DMS153 (cell line): ENCODE measurements at regions not wholly inside any gene's neighbourhood (a gene's known extent, or its start where the extent isn't known, plus 50 kb on each side); places are given as distances from the start of the nearest gene placed in this dataset.

ENCODE experiments used
- DNase-seq: peaks from one replicate; lab custom pipeline; 2025; lab: John Stamatoyannopoulos, UW

GRCh38 chr10:6980353-6980752 lies 400.3 kb upstream of the PRKCQ start:
- DNase-seq = no peak

GRCh38 chr10:6979371-6979770 lies 399.3 kb upstream of the PRKCQ start:
- DNase-seq = no peak

- DNase-seq = no peak
These were observed 398.1 kb upstream of the PRKCQ start for GRCh38 chr10:6978187-6978627.

DNA sequence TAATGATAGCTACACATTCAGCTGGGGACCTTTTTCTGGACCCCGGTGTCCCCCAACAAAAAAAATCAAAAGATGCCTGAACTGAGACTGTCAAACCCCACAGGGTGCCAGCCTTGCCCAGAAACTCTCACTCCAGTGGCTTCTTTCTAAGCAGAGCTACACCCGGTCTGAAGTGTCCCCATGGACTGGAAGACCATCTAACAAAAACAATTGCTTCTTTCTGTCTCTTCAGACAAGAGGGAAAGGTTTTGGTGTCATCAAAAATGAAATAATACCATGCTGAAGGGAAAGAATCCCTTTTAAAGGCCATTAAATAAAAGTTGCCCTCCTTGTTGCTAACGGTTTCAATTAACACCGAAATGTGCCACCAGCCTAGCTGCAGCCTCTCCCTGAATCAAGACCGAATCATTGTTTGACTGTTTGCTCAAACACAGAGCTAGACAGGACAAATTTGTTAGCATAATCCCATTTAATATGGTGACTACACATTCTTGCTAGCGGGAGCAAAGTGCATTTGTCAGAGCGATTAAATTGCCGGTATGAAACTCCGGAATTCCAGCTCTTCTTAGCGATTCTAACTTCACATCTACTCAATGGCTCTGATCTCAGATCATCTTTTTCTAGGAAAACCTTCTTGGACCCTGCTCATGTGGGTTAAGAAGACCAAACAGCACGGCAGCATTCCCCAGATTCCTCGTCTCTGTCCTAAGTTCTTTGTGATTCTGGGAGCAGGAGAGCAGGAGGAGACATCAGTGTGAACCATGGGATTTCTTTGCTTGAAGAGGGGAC lies 397.5 kb upstream of the PRKCQ start:
- DNase-seq = no peak

- DNase-seq = no peak
These were observed 393.8 kb upstream of the PRKCQ start for GRCh38 chr10:6973899-6974298.

DNA sequence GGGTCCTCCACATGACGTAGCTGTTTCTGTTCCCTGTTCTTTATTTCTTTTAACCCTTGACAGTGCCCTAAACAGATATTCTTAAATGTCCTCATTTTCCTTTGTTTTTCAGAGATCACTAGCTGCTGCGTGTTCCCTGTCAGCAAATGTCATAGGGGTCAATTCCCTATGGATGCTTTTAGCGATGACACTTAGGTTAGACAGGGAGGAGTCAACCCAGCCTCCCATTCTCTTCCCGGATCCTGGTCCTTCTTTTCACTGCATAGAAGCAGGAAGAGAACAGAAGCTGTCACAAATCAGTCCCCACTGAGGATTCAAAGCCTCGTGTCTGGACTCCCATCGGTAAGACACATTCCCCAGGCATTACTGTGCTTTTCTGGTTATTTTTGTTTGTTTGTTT lies 392.1 kb upstream of the PRKCQ start:
- no peak for DNase-seq

DNA sequence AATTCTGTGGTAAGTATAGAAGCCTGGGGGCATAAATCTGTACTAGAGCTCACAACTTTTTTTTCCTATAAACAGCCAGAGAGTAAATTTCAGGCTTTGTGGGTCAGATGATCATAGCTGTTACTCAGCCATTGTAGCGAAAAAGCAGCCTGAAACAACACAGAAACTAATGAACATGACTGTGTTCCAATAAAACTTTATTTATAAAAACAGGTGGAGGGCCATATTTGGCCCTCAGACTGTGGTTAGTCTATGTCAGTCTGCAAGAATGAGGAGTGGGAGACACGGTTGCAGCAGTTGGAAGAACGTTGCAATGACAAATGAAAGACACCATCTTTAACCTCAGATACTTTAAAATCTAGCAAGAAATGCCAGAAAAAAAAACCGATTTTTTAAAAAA lies 389.6 kb upstream of the PRKCQ start:
- DNase-seq = no peak

DNA sequence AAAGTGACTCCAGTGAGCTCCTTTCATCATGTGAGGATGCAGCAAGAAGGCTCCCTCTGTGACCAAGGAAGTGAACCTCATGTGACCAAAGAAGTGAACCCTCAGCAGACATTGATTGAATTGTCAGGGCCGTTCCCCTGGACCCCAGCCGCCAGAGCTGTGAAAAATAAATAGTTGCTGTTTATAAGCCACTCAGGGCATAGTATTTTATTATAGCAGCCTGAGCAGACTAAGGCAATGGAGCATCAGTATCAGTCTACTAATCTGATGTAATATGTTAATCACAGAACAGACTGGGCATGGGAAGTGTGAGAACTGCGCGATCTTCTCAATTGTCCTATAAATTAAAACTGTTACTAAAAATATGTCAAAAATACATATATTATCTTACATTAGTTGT lies 384.5 kb upstream of the PRKCQ start:
- DNase-seq = no peak

GRCh38 chr10:6962576-6962975 lies 382.5 kb upstream of the PRKCQ start:
- no peak for DNase-seq

DNA sequence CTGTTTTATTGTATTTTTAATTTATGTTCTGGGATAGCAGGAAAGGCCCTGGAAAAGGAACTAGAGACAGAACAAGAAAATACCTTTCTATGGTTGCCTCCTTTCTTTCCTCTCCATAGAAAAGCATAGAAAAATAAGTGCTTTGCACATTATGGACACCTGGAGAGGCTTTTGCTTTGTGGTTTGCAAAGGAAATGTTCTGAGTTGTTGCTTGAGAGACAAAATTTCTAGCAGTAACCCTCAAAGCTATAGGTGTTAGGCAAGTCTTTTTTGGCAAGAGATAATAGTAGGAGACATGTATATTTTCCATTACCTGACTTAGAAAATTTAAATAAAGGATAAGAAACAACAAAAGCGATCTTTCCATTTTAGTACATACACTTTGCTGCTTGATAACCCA lies 378.6 kb upstream of the PRKCQ start:
- no peak for DNase-seq

GRCh38 chr10:6958254-6958653 lies 378.2 kb upstream of the PRKCQ start:
- DNase-seq = no peak

DNA sequence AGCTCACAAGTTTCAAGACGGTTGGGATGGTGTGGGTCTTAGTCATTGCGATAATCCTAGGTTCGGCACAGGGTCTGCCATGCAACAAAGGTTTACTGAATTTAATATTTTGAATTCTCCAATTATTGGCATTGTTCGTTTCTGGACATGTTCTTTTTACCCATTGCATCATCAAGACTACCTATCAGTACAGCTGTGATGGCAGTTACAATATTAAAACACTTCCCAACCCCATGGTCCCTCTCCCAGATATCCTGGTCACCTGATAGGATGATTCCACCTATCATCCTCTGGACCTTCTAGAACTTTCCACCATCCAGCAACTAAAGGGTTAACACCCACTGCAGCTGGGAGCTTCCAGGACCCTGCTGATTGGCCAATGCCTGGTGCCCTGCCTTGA lies 377.8 kb upstream of the PRKCQ start:
- no peak for DNase-seq

GRCh38 chr10:6956562-6956961 lies 376.5 kb upstream of the PRKCQ start:
- no peak for DNase-seq

- DNase-seq = no peak
These were observed 373.3 kb upstream of the PRKCQ start for GRCh38 chr10:6953271-6953801.

DNA sequence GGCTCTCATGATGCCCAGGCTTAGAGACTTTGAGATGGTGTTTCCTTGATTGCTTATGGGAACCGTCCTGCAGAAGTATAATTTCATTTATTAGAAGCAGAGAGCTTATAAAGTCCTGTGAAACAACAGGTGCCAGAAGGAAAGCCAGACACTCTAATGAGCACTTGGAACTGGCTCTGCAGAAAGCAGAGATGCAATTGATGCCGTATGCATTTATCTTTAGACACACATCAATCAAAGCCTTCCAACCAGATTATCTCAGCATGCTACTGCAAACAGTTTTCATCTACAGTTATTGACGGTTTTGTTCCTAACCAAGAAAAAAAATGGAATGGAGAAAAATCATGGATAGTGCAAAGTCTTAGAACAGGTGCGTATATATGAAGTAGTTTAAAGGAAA lies 371.7 kb upstream of the PRKCQ start:
- no peak for DNase-seq

GRCh38 chr10:6950133-6950532 lies 370.1 kb upstream of the PRKCQ start:
- DNase-seq = no peak

GRCh38 chr10:6944436-6944835 lies 364.4 kb upstream of the PRKCQ start:
- DNase-seq = no peak

DNA sequence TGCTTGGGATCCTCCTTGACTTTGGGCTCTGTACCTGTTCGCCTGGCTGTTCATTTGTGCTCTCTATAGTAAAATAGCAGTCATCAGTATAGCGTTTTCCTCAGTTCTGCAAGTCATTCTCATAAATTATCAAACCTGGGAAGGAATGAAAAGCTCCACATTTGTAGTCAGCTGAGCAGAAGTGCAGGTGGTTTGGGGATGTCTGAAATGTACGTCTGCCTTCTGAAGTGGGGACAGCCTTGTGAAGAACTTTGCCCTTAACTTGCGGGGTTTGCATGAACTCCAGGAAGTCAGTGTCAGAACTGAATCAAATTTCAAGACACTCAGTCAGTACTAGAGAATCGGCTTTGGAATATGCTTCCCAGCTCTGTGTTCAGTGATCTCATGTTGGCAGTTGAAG lies 358.3 kb upstream of the PRKCQ start:
- DNase-seq = no peak

- DNase-seq = no peak
These were observed 356.9 kb upstream of the PRKCQ start for GRCh38 chr10:6936931-6937330.

DNA sequence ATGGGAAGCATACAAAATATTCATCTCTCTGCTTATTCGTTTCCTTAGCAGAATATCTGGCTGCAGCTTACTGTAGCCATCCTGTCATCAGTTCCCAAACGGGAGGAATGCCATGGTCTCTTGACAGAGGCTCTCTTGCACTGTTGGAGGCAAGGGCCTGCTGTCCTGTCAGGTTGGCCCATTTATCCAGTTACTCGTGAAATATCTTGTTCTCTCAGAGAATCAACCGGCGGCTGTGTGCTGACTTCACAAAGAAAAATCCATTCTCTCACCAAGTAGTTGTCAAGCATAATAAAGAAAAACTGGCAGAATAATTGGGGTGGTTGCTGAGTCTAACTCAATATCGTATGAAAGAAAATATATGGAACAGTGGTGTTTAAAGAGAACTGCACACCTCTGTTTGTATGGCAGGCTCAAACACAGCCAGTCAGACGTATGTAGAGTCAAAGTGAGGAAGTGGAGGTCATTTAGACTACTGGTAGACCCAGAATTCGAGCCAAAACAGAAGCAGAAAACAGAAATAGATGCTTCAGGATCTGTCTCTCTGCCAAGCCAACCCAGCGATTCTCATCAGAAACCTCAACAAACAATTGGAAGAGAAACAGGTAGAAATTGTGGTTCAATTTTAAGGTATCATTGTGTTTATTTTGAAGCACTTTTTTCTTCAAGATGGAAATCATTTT lies 349.2 kb upstream of the PRKCQ start:
- DNase-seq = no peak

DNA sequence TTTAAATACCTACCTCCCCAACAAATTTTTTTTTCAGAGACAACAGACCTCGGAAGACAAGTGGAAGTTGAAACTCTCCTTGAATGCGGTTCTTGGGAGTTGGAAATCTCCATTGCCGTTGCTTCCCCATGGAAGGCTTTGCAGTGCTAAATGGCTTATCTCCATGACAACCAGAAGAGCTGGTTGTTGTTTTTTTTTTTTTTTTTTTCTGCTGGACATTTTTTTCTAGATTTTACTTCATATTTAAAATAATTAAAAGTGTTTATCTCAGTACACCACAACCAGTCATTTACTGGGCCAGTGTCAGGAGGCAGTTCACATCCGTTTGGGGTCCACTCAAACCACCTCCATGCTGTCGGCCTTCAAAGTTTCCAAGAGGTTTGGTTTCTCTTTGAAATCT lies 348.5 kb upstream of the PRKCQ start:
- DNase-seq = no peak

DNA sequence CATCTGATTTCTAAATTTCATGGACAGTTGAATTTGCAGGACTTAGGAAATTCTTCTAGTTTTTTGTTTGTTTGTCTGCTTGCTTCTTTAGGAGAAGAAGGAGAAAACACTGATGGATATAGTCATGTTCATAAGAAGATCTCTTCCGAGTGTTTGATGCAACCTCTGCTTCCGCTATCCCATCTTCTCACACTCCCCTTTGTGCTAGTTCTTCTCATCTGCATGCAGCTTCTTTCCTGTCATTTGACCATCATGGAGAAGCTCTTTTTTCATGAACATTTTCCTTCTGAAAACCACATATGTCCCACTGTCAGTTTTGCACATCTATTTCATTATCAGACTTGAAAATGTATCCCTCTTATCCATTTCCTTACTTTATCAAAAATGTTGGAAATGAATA lies 346.9 kb upstream of the PRKCQ start:
- no peak for DNase-seq

DNA sequence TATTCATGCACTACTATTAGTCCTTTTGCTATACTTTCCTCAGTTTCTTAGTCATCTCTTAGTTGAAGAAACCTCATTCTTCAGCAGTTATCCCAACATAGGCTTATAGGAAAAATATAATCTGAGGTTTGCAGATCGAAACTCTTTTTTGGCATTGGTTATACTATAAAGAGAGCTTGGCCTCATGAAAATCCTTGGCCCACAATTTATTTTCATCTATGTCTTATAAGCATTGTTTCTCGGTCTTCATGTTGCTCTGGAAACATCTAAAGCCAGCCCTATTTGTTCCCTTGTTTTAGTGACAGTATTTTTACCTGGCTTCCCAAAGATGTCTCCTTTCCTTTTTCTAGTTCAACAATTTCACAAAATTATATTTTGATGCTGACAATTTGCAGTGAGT lies 345.1 kb upstream of the PRKCQ start:
- no peak for DNase-seq

DNA sequence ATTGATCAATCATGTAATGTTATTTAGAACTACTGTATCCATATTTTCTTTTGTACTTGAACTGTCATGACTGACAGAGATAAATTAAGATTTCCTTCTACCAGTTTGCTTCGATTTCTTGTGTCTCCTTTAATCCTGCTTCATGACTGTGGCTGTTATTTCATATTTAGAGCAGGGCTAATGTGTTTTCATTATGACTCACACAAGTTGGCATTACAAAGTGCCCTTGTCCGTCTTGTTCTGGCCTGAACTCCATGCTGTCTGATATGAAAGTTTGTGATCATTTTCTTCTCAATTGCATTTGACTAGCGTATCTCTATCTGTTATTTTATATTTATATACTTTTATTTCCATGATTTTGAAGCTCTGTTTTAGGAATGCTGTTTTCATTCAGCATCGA lies 344.1 kb upstream of the PRKCQ start:
- no peak for DNase-seq
